Activated T-cell treated with anti-CD3 and anti-CD28 coated beads, Interleukin-2, amount 50 U/mL, for 4 hours (primary cell): ENCODE measurements at regions not wholly inside any gene's neighbourhood (a gene's known extent, or its start where the extent isn't known, plus 50 kb on each side); places are given as distances from the start of the nearest gene placed in this dataset.
A peak's percentile ranks its signal among the peaks of the same experiment; 100 is the strongest.

Source experiments
- ATAC-seq, 2 donors: fragments of 200-7000 bp; cut with Tn5 transposase; one replicate each; pipeline ENCODE4 v1.10.0; 2021
- DNase-seq: peaks from one replicate; pipeline ENCODE4 v3.0.0-alpha.2; 2020
- H3K27me3 Mint-ChIP-seq: one replicate; pipeline ENCODE4 v1.8.0; 2021; ENCODE audit warnings: low read depth, mixed read lengths
- H3K36me3 Mint-ChIP-seq: one replicate; pipeline ENCODE4 v1.8.0; 2022; ENCODE audit warnings: mixed read lengths; ENCODE audit not compliant: insufficient read depth
- H3K4me1 Mint-ChIP-seq: one replicate; pipeline ENCODE4 v1.8.0; 2021; ENCODE audit warnings: low read depth, mixed read lengths
- H3K4me3 Mint-ChIP-seq: one replicate; pipeline ENCODE4 v1.8.0; 2021; ENCODE audit warnings: mild to moderate bottlenecking, moderate library complexity, mixed read lengths
- H3K9me3 Mint-ChIP-seq: one replicate; pipeline ENCODE4 v1.8.0; 2021; ENCODE audit warnings: mixed read lengths

DNA sequence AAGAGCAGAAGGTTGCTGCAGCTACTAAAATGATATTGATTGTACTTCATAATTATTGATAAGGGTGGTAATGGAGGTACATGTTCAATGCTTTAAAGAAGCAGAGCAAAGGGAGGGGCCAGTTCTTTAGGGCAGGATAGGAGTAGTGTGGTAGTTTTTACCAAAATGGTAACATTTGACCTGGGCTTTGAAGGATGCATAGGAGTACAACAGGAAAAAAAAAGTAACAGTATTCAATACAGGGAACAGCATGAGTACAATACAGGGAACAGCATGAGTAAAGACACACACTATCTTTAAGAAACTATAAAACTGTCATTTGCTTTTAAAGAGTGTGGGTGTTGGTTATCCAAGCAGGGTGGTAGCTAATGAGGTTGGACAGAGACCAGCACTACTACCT, 215.0 kb upstream of the CRY1 start:
- no peak for ATAC-seq
- Mint-ChIP-seq H3K27me3 (peaks cover 2% of the 10 kb centered on the region), H3K4me1 (peaks cover 19% of the 10 kb centered on the region), H3K36me3 (no peaks in the 10 kb centered on the region), H3K9me3 (peaks cover 4% of the 10 kb centered on the region), H3K4me3 (no peak overlapping the region)
- DNase-seq, result no peak

DNA sequence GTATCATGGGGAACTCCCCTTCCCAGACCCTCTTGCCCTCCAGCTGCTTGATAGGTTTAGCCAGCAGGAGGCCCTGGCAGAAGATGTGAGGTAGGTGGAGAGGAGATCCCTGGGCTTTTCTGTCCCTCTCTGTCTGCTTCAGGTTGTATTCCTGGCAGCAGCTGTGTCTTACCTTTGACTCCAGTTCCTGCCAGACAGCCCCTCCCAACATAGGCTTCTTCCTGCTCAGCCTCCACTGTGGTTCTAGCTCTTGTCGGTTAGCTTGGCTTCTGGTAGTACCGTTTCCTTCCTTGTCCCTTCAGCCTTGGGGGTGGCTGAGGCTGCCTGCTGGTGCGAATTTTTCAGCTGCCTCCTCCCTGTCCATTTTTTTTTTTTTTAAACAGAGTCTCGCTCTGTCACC, 215.7 kb upstream of the CRY1 start:
- peaks cover 2% of the 10 kb centered on the region for H3K27me3 Mint-ChIP-seq
- H3K4me1 Mint-ChIP-seq, result peaks cover 19% of the 10 kb centered on the region
- peaks cover 4% of the 10 kb centered on the region for H3K9me3 Mint-ChIP-seq
- ATAC-seq (peak in 1 of 2 donors; percentile 27), DNase-seq (no peak)
- no peaks in the 10 kb centered on the region for H3K36me3 Mint-ChIP-seq
- no peak overlapping the region for H3K4me3 Mint-ChIP-seq

DNA sequence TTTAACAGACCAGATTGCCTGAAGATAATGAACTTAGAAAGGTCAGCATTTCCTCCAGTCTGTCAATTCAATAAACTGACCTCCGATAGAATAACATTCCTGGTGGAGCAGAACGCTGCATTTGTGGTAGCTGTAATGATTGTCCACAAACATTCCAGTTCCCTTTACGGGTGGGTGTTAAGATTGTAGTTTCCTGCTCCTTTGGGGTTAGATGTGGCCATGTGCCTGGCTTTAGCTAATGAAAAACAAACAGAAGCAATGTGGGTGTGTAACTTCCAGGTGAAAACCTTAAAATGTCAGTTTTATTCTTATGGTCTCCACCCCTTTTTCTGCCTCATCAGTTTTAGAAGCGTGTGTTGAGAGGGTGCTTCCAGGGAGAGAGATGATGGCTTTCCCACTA, 217.3 kb upstream of the CRY1 start:
- Mint-ChIP-seq H3K27me3 (peaks cover 2% of the 10 kb centered on the region), H3K36me3 (no peaks in the 10 kb centered on the region), H3K4me1 (peaks cover 19% of the 10 kb centered on the region), H3K9me3 (peaks cover 4% of the 10 kb centered on the region), H3K4me3 (no peak overlapping the region)
- ATAC-seq (no peak), DNase-seq (no peak)

DNA sequence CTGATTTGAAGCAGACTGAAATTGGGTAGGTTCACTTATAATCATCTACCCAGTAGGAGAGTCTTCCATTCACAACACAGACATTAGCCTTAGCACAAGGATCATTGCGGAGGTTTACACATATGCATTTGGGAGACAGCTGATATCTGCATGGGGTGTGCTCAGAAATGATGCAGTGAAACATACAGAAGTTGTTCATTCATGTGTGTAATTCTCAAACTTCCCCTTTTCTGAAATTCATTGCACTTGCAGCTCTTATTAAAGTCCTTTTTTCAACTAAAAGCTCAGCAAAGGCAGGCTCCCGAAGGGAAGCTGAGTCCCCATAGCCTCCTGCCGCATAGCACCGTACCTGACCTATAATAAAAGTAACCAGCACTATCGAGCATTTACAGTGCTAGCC, 218.3 kb upstream of the CRY1 start:
- Mint-ChIP-seq H3K4me1 (peaks cover 19% of the 10 kb centered on the region), H3K4me3 (no peak overlapping the region), H3K36me3 (no peaks in the 10 kb centered on the region), H3K27me3 (peaks cover 2% of the 10 kb centered on the region), H3K9me3 (peaks cover 4% of the 10 kb centered on the region)
- ATAC-seq (no peak), DNase-seq (no peak)

DNA sequence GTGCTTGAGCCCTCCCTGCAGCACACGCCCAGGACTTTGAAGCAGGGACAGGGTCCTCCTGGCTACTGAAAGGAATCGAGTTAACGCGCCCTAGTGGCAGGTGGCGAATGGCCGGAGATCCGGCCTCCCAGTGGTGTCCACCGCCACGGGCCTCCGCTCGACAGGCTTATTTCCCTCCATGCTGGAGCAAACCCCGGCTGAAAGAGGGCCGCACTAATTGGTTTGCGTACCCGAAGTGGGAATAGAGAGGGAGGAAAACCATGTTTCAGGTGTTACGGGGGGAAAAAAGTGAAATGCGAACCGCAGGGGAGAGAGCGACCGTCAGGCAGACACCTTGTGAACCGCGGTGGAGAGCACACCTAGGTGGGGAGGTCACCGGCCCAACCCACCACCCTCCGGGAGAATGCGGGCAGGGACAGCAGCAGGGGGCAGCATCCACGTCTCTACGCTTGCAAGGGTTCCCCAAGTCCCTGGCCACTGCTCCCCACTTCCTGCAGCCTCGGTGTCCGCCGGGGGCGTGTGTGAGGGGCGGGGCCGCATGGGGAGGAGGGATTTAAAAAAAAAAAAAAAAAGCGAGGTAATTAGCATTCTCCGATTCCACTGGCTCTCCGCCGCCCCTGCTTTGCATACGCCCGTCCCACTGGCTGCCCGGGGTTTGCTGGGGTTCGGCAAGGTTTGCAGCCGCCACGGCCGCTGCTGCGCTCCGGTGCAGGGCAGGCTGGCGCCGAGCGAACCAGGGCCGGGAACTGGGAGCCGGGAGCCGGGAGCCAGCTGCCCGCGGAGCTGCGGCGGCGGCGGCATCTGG, 224.6 kb upstream of the CRY1 start:
- Mint-ChIP-seq H3K36me3 (no peaks in the 10 kb centered on the region), H3K27me3 (peaks cover 4% of the 10 kb centered on the region), H3K9me3 (no peaks in the 10 kb centered on the region), H3K4me1 (peaks cover 35% of the 10 kb centered on the region), H3K4me3 (peak overlapping the region; percentile 82)
- ATAC-seq, result peak; percentile 70 to 75
- DNase-seq, result peak; percentile 77

DNA sequence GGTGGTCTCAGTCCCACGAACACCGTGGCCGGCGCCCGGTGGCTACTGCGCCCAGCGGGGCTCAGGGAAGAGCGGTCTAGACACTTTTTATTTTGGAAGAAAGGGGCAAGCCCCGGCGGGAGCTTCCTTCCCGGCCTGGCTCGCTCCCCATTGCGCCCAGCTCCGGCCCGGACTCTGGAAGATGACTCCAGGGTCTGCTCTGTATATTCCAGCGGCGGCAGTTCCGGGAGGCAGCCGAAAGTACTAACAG, 225.1 kb upstream of the CRY1 start:
- DNase-seq, result no peak
- no peaks in the 10 kb centered on the region for H3K36me3 Mint-ChIP-seq
- peaks cover 4% of the 10 kb centered on the region for H3K27me3 Mint-ChIP-seq
- H3K4me1 Mint-ChIP-seq, result peaks cover 39% of the 10 kb centered on the region
- ATAC-seq, result no peak
- H3K9me3 Mint-ChIP-seq, result no peaks in the 10 kb centered on the region
- peak overlapping the region; percentile 82 for H3K4me3 Mint-ChIP-seq

DNA sequence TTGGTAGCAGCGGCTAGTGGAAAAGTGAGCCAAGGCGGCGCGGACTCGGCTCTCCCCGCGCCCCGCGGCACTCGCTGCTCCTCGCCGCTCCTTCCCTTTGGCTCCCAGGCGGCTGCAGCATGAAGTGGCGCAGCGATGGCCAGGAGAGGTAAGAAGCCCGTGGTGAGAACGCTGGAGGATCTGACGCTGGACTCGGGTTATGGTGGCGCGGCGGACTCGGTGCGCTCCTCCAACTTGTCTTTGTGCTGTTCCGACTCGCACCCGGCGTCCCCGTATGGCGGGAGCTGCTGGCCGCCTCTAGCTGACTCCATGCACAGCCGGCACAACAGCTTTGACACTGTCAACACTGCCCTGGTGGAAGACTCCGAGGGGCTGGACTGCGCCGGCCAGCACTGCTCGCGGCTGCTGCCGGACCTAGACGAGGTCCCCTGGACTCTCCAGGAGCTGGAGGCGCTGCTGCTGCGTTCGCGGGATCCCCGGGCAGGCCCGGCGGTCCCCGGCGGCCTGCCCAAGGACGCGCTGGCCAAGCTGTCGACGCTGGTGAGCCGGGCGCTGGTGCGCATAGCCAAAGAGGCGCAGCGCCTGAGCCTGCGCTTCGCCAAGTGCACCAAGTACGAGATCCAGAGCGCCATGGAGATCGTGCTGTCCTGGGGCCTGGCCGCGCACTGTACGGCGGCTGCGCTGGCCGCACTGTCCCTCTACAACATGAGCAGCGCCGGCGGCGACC, 225.6 kb upstream of the CRY1 start:
- Mint-ChIP-seq H3K27me3 (peaks cover 4% of the 10 kb centered on the region), H3K4me1 (peaks cover 41% of the 10 kb centered on the region), H3K9me3 (no peaks in the 10 kb centered on the region), H3K4me3 (peak overlapping the region; percentile 82), H3K36me3 (no peaks in the 10 kb centered on the region)
- ATAC-seq (no peak), DNase-seq (no peak)

DNA sequence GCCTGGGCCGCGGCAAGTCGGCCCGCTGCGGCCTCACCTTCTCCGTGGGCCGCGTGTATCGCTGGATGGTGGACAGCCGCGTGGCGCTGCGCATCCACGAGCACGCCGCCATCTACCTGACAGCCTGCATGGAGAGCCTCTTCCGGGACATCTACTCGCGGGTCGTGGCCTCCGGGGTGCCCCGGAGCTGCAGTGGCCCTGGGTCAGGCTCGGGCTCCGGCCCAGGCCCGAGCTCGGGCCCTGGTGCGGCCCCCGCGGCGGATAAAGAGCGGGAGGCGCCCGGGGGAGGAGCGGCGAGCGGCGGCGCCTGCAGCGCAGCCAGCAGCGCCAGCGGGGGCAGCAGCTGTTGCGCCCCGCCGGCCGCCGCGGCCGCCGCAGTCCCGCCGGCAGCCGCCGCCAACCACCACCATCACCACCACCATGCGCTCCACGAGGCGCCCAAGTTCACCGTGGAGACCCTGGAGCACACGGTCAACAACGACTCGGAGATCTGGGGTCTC, 226.2 kb upstream of the CRY1 start:
- peaks cover 41% of the 10 kb centered on the region for H3K4me1 Mint-ChIP-seq
- peak overlapping the region; percentile 90 for H3K4me3 Mint-ChIP-seq
- peak; percentile 6 to 11 for ATAC-seq
- DNase-seq, result no peak
- H3K9me3 Mint-ChIP-seq, result no peaks in the 10 kb centered on the region
- H3K36me3 Mint-ChIP-seq, result no peaks in the 10 kb centered on the region
- peaks cover 4% of the 10 kb centered on the region for H3K27me3 Mint-ChIP-seq

DNA sequence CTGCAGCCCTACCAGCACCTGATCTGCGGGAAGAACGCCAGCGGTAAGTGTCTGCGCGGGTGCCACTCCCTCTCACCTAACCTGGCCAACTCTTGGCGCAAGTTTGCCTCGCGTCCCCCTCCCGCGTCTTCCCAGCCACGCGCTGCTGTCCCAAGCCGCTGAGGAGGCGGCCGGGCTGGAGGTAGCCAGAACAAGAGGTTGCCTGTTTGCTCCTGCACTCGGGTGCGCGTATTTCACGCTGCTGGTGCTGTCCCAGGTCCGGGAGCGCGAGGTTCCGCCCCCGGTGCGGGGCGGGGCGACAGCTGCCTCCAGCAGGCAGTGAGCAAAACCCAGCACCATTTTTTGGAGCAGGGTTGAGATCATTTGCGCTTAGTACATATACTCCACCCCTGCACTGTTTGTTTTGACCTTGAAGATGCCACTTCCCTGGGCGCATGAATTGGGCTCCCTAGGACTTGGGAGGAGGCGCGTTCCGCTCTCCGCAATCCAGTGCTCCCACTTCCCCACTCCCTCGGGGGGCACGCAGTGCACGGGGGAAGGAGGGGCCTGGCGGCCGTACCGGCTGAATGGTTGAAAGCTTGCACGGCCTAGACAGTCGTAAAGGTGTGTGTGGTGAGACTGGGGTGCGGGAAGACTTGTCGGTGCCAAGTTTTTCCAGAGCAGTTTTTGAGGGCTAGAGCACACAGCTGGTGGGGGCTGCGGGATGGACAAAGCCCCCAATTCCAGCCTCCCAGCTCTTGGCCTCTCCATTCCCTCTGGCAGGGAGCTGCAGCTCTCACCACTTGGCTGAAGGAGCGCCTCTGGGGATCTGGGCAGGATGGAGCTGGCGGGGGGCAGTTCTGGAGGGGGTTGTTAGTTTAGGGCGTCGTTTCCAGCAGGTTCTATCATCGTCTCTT, 226.9 kb upstream of the CRY1 start:
- Mint-ChIP-seq H3K27me3 (peaks cover 4% of the 10 kb centered on the region), H3K36me3 (no peaks in the 10 kb centered on the region), H3K4me3 (peak overlapping the region; percentile 90), H3K9me3 (no peaks in the 10 kb centered on the region), H3K4me1 (peaks cover 41% of the 10 kb centered on the region)
- DNase-seq, result peak; percentile 77
- peak; percentile 65 to 67 for ATAC-seq

DNA sequence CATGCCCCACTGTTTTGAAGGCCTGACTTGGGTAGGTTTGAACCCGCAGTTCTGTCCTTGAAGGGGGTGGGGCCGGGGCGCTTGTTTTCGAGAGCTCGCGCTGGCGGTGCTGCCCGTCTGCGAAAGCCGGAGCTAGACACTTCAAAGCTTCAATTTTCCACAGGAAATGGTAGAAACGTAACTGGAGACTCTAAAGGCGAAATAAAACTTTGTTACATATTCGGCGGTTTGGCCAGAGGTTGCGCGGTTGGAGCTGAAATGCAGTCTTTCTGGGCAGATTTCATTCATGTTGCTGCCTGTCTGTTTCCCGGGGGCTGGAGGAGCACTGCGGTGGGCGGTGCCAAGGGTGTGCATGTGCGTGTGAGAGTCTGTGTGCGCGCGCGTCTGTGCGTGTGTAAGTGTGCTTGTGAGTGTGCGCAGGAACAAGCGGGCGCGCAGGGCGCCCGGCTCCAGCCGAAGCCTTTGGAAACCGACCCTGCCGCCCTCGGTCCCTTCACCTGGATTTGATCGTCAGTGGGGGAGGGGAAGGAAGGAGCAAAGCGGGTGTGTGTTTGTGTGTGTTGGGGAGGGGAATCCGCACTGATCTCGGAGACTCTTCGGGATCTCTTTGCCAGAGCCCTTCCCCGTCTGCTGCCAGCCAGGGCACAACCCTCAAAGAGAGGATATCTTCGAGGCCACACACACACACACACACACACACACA, 227.7 kb upstream of the CRY1 start:
- Mint-ChIP-seq H3K4me3 (peak overlapping the region; percentile 90), H3K27me3 (peaks cover 4% of the 10 kb centered on the region), H3K36me3 (no peaks in the 10 kb centered on the region), H3K9me3 (no peaks in the 10 kb centered on the region), H3K4me1 (peaks cover 41% of the 10 kb centered on the region)
- peak; percentile 21 to 24 for ATAC-seq
- peak; percentile 66 for DNase-seq

DNA sequence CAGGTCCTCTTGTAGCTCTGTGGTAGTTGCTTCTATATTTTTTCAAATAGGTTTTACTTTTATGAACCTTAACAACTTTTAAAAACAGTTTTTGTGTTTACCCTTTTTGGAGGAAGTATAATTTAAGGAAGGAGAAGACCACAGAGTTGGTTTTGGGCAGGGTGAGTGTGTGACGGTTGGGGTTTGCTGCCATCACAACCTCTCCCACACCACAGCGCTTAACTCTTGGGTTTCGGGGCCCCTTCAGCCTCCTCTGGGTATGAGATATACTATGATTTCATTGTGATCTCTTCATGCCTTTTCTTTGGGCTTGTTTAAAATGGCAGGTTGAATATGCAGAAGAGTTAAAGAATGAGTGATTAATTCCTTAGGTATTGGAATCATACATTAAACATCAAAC, 228.7 kb upstream of the CRY1 start:
- H3K9me3 Mint-ChIP-seq, result no peaks in the 10 kb centered on the region
- peaks cover 45% of the 10 kb centered on the region for H3K4me1 Mint-ChIP-seq
- DNase-seq (no peak), ATAC-seq (peak in 1 of 2 donors; percentile 20)
- H3K36me3 Mint-ChIP-seq, result no peaks in the 10 kb centered on the region
- peak overlapping the region; percentile 90 for H3K4me3 Mint-ChIP-seq
- peaks cover 4% of the 10 kb centered on the region for H3K27me3 Mint-ChIP-seq

DNA sequence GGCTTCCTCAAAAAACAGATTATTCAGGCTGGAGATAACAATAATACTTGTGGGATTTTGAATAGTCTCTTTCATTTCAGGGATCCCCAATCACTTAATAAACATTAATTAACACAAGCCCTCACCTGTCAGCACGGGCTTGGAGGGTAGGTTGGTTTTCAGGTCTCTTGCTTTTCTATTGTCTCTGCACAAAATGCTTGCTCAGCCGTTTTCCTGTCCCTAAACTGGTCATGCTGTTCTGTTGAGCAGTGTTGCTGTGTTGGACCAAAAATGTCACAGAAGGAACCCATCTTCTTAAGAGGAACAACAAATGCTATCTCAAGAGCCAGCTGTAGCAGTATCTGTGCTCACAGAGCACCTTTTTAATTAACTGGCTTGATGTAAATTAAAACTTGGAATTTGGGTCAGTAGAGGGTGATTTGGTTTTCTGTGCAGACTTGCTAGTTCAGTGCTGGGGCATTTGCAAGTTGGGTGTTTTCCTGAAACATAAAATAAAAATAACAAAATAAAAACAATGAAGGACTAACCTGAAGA, 231.8 kb upstream of the CRY1 start:
- Mint-ChIP-seq H3K9me3 (no peaks in the 10 kb centered on the region), H3K27me3 (peaks cover 4% of the 10 kb centered on the region), H3K36me3 (no peaks in the 10 kb centered on the region), H3K4me1 (peaks cover 63% of the 10 kb centered on the region), H3K4me3 (no peak overlapping the region)
- DNase-seq, result no peak
- no peak for ATAC-seq

DNA sequence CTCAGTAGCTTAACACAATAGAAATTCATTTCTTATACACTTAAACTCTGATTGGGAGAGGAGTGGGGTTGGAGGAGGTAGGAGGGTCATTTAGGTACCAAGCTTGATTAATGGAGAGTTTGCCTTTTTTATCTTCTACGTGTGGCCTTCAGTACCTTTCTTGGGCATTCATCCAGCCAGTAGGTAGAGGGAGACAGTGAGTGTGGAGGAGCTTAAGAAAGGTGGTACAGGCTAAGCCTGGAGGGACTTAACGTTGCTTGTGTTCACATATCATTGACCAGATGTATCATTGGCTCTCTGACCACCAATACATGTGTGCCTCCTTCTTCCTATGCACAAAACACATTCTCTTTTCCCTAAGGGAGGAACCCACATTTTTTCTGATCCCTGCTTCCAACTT, 232.9 kb upstream of the CRY1 start:
- no peak for DNase-seq
- H3K36me3 Mint-ChIP-seq, result no peaks in the 10 kb centered on the region
- H3K27me3 Mint-ChIP-seq, result no peaks in the 10 kb centered on the region
- peaks cover 63% of the 10 kb centered on the region for H3K4me1 Mint-ChIP-seq
- no peaks in the 10 kb centered on the region for H3K9me3 Mint-ChIP-seq
- no peak overlapping the region for H3K4me3 Mint-ChIP-seq
- no peak for ATAC-seq
